UCSD-AML1 (cell line): ENCODE measurements at regions not wholly inside any gene's neighbourhood (a gene's known extent, or its start where the extent isn't known, plus 50 kb on each side); places are given as distances from the start of the nearest gene placed in this dataset.

Source experiments
- DNase-seq: peaks from one replicate; lab custom pipeline; 2025; ENCODE audit not compliant: unreplicated experiment; lab: John Stamatoyannopoulos, UW

- DNase-seq = no peak
Observed at GRCh38 chr18:73861771-73862170, 285.9 kb downstream of the FBXO15 start.

- no peak for DNase-seq
Observed at GRCh38 chr18:73859837-73860397, 287.7 kb downstream of the FBXO15 start.

- no peak for DNase-seq
Observed at GRCh38 chr18:73852789-73853549, 294.7 kb downstream of the FBXO15 start.

GRCh38 chr18:73850782-73851181 is 296.9 kb downstream of the FBXO15 start:
- DNase-seq = no peak

- DNase-seq = no peak
Observed at GRCh38 chr18:73848656-73849055, 299.0 kb downstream of the FBXO15 start.

GRCh38 chr18:73843455-73843854 is 304.2 kb downstream of the FBXO15 start:
- no peak for DNase-seq

- peak; percentile 31 for DNase-seq
Observed at GRCh38 chr18:73842795-73843394, 304.7 kb downstream of the FBXO15 start.

- DNase-seq = no peak
Observed at GRCh38 chr18:73841661-73842060, 306.0 kb downstream of the FBXO15 start.

- DNase-seq = no peak
Observed at GRCh38 chr18:73840319-73840945, 307.2 kb downstream of the FBXO15 start.

GRCh38 chr18:73839441-73839840 is 308.2 kb downstream of the FBXO15 start:
- no peak for DNase-seq

GRCh38 chr18:73838107-73838506 is 309.5 kb downstream of the FBXO15 start:
- no peak for DNase-seq

GRCh38 chr18:73835656-73836364 is 311.8 kb downstream of the FBXO15 start:
- DNase-seq = no peak

- no peak for DNase-seq
Observed at GRCh38 chr18:73835039-73835438, 312.6 kb downstream of the FBXO15 start.

- no peak for DNase-seq
Observed at GRCh38 chr18:73831688-73832087, 315.9 kb downstream of the FBXO15 start.

- no peak for DNase-seq
Observed at GRCh38 chr18:73829146-73829545, 318.5 kb downstream of the FBXO15 start.

- no peak for DNase-seq
Observed at GRCh38 chr18:73827801-73828200, 319.8 kb downstream of the FBXO15 start.

GRCh38 chr18:73826098-73826497 is 321.5 kb downstream of the FBXO15 start:
- DNase-seq = no peak

GRCh38 chr18:73824671-73825070 is 323.0 kb downstream of the FBXO15 start:
- DNase-seq = no peak

GRCh38 chr18:73812423-73812822 is 335.2 kb downstream of the FBXO15 start:
- no peak for DNase-seq

- no peak for DNase-seq
Observed at GRCh38 chr18:73807551-73808192, 340.0 kb downstream of the FBXO15 start.

GRCh38 chr18:73805991-73806390 is 341.6 kb downstream of the FBXO15 start:
- DNase-seq = no peak
